DMS53 treated with DMSO at 0.1 percent for 48 hours (cell line): ENCODE measurements at regions not wholly inside any gene's neighbourhood (a gene's known extent, or its start where the extent isn't known, plus 50 kb on each side); places are given as distances from the start of the nearest gene placed in this dataset.
"Not testable (repeated sequence)": the region's sequence is repeated elsewhere in the genome, so short reads cannot be mapped to it uniquely, and the experiment has no call there.

Experiments
- DNase-seq: peaks from one replicate; lab custom pipeline; 2025; ENCODE audit not compliant: unreplicated experiment; lab: John Stamatoyannopoulos, UW

DNA sequence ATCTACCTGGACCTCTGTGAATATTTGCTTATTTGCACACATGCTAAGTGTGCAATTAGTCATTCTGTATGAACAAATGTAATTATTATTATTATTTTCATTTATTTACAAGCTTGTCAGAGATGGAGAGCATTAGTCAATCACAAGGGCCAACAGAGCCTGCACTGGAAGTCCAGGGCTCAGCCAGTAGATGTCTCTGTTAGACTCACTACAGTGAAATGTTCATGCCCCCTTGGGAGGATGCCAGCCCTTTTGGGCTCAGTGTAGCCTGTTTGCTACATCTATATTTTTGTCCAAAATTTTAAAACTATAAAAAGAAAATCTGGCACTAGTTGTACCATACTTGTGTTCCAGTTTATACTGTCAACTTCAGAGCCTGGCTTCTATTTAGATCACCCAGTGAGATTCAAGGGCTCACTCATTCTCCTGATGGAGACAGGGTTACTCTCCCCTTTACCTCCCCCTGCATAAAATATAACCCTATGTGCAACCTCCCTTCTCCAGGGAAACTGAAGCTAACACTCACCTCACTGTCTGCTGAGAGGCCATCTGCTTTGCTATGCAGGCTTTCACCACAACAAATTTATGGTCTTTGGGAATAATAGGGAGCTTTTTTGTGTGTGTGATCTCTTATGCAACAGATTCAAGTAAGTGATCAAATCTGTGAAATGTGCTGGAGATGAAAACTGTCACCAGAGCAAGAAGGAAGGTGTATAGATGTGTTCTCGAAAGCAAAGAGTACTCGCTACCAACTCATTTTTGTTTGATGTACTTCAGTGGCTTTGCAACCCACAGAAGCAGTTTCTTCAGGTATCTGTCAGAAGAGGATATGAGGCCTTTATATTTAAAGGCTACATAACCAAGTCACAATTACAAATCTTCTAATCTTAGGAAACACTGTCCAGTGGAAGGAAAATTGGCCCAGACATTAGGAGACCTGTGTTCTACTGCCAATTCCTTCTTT lies 99.9 kb upstream of the TLE4 start:
- no peak for DNase-seq

DNA sequence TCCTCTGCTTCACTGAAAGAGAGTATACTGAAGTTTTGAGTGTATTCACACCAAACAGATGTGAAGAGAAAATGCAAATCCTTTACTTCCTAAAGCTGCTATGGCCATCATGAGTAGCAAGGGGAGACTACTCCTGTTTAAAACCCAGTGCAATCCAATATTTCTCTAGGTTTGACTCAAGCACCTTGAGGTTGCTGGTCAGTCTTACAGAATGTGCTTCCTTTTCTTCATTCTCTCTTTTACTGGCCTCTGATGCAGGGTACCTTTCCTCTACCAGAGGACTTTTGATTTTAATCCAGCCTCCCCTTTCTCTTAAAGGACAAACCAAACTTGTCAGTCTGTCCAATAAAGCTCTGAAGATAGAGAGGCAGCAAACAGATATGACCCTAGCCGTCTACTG lies 98.1 kb upstream of the TLE4 start:
- no peak for DNase-seq

- DNase-seq, result no peak
These were observed 94.4 kb upstream of the TLE4 start for GRCh38 chr9:79477241-79477840.

- no peak for DNase-seq
These were observed 93.6 kb upstream of the TLE4 start for GRCh38 chr9:79477955-79478771.

DNA sequence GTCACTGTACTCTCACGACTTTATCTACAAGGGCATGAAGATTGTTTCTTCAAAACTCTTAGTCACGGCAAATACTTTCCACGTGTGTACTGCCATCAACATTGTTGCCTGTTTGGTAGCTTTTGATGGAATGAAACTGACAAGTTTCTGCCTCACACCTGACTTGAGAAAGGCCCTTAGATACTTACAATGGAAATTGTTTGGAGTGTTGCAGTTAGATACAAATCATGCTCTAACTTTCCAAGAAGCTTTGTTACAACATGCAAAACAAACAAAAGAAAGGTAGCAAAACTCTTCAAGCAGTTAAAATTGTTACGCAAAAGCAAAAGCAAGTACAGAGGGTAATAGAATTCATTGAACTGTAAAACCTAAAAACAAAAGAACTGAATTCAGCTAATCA lies 91.1 kb upstream of the TLE4 start:
- DNase-seq, result no peak

DNA sequence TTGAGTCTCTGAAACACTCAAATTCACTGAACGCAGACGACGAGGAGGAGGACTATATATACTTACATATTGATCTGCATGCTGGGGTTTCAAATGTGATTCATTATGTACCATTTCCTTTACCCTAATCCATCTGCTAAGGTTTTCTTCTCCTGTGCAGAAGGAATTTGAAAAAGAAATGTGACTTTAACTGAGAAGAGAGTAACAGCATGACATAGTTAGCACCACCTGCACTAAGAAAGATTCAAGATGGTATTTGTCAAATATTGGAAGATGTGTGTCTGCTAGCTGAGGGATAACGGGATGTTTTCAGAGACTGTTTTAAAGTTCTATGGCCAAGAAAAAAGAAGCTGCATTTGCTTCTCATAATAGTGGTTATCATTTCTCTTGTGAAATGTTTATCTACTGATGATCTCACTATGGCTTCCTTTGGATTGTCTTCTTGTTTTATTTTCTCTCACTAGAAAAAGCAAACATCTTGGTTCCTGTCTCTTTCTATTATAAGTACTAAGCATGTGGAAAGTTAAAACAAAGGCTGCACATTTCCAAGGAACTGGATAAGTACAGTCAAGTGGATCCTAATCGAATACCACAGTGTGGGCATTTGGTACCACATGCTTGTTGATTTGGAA lies 89.8 kb upstream of the TLE4 start:
- no peak for DNase-seq

DNA sequence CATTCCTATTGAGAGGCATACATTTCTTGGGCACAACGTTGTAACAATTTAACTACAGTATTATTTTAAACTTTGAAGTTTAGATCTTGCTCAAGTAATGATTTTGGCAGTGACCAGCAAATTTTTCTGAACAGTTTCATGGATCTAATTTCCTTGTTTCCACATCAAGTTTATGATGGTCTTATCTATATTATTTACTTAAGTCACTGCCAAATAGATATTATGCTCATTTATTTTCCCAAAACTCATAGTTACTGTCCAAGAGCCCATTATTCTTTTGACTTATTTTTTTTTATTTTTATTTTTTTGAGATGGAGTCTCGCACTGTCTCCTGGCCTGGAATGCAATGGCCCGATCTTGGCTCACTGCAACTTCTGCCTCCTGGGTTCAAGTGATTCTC lies 86.5 kb upstream of the TLE4 start:
- DNase-seq, result no peak

GRCh38 chr9:79489261-79490000 lies 82.3 kb upstream of the TLE4 start:
- peak; percentile 93 for DNase-seq

- DNase-seq, result no peak
These were observed 81.0 kb upstream of the TLE4 start for GRCh38 chr9:79490657-79491248.

DNA sequence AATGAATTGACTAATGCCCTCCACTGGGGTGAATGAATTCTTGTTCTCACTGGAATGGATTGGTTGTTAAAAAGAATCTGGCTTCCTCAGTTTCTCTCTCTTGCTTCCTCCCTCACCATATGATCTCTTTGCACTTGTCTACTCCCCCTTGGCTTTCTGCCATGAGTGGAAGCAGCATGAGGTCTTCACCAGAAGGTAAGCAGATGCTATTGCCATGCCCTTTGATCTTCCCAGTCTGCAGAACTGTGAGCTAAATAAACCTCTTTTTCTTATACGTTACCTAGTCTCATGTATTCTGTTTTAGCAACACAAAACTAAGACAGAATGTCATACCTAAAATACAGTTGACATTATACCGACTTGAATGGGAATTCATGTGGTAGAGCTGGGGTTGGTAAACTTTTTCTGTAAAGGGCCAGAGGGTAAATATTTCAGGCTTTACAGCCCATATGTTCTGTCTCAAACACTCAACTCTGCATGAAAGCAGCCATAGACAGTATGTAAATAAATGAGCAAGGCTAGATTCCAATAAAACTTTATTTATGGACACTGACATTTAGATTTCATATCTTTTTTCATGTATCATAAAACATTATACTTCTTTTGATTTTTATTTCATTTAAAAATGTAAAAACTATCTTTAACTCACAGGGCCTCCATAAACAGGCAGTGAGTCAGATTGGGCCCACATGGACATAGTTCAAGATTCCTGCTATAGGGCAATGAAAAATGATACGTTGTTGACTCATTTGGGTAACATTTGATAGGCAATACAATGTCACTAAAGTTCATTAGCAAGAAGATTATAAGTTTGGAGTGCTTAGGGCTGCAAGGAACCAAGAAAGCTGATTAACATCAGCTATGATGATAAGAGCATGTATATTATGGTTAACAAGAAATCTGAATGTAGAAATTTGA lies 79.4 kb upstream of the TLE4 start:
- no peak for DNase-seq

GRCh38 chr9:79500196-79500864 lies 71.4 kb upstream of the TLE4 start:
- DNase-seq, result not testable (repeated sequence)

- no peak for DNase-seq
These were observed 70.2 kb upstream of the TLE4 start for GRCh38 chr9:79501546-79501945.

DNA sequence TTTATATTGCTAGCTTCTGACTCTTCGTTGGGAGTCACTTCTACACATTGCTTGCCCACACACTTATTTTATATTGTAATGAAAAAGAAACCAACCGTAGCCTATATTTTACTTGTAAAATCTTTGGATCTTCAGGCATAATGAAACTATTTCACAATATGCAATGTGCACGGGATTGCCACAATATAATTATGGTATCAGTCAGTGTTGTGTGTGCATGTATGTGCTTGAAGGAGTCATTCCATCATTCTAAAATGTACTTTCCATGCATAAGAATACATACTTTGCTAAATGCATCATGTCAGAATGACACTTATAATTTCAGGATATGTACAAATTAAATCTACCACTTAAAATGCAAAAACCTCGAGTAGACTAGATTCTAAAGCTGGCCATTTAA lies 64.0 kb upstream of the TLE4 start:
- no peak for DNase-seq

GRCh38 chr9:79512251-79512650 lies 59.5 kb upstream of the TLE4 start:
- no peak for DNase-seq
